SW480 (cell line): ENCODE measurements at regions not wholly inside any gene's neighbourhood (a gene's known extent, or its start where the extent isn't known, plus 50 kb on each side); places are given as distances from the start of the nearest gene placed in this dataset.
"Not testable (repeated sequence)": the region's sequence is repeated elsewhere in the genome, so short reads cannot be mapped to it uniquely, and the experiment has no call there.

ENCODE experiments used
- DNase-seq: peaks from one replicate; pipeline ENCODE4 v3.0.0-alpha.2; 2016; ENCODE audit warnings: low spot score

- no peak for DNase-seq
Observed at GRCh38 chr5:130724658-130725057, 440.4 kb downstream of the HINT1 start.

- DNase-seq: peak; percentile 70
Observed at GRCh38 chr5:130720355-130720754, 444.7 kb downstream of the HINT1 start.

DNA sequence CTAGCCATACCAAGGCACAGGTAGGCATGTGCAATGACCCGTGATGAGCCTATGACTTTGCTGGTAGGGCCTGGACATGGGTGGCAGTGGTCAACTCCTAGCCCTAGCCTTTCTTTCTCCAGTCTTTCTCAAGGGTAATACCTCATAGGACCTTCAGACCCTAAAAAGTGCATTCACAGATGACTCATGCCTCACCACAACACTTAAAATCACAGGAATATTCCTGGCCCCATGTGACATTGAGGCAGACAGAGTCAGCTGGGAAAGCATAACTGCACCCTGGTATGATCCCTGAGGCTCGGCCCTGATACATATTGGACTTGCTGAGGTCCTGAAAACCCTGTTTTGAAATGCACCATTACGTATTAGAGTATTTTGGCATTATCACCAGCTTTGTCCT lies 449.5 kb downstream of the HINT1 start:
- DNase-seq: peak; percentile 28

GRCh38 chr5:130714200-130714599 lies 450.9 kb downstream of the HINT1 start:
- DNase-seq: peak; percentile 92

DNA sequence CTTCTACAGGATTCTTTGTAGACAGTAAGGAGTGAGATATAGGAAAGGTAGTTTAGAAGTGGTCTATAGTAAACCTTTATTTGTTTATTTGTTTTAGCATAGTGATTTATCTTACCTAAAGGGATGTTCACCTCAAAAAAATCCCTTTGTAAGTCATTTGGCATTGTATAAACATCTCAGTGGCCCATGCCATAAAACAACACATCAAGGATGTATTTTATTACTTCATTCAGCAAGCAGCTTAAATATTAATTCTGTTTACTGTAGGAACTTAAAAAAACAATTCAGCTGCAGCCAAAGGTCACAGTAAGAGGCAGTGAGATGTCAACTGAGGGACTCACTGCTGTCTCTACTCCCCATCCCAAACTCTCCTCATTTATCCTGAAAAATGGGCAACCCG lies 452.7 kb downstream of the HINT1 start:
- peak; percentile 26 for DNase-seq

DNA sequence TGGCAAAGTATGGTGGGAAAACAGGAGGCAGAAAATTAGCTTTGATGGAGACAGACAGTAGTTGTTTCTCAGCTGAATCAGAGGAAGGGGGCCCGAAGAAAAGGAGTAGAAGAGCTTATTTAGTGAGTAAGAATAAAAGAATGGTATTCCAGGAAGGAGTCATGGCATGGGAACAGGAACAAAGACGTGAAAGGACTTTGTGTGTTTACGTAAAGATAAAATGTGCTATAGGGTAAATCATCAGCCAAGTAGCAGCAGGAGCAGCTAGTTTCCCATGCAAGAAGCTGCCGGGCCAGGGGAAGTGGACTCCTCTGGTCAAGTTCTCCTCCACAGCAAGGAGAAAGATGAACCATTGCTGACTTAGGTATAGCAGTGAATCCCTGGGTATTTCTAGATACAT lies 454.5 kb downstream of the HINT1 start:
- DNase-seq: no peak

- no peak for DNase-seq
Observed at GRCh38 chr5:130708754-130709153, 456.3 kb downstream of the HINT1 start.

GRCh38 chr5:130706696-130707095 lies 458.4 kb downstream of the HINT1 start:
- no peak for DNase-seq

- DNase-seq: no peak
Observed at GRCh38 chr5:130705368-130705767, 459.7 kb downstream of the HINT1 start.

DNA sequence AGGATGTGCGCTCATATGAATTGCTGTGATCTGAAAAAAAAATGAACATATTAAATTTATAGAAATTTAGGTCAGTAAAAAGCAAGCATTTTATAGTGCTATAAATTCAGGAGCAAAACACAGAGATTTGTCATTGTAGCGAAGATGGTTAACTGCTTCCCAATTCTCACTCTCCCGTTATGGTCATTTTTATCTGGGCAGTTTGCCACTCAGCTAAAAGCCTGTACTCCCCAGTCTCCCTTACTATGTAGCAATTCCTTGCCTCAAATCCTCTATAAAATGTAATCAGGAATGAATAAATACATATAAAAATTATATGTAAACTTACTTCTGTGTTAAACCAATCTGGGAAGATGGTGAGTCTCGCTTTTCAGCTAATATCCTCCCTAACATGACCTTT lies 471.5 kb downstream of the HINT1 start:
- DNase-seq: no peak

DNA sequence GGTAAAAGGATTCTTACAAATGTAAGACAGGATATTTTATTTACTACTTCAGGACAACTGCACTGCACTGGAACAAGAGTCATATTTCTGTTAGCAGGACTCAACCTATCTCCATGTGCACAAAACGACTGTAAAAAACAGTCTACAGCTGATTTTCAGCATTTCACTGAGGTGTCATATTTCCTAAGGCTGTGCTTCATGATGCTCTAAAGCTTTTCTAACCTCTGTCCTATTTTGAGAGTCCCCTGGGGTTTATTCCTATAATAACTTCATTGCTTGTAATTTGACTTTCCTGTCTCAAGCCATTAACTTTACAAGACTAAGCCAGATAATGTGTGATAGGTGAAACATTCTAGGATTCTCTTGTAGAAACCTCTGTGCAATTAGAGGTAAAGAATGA lies 472.3 kb downstream of the HINT1 start:
- DNase-seq: no peak

DNA sequence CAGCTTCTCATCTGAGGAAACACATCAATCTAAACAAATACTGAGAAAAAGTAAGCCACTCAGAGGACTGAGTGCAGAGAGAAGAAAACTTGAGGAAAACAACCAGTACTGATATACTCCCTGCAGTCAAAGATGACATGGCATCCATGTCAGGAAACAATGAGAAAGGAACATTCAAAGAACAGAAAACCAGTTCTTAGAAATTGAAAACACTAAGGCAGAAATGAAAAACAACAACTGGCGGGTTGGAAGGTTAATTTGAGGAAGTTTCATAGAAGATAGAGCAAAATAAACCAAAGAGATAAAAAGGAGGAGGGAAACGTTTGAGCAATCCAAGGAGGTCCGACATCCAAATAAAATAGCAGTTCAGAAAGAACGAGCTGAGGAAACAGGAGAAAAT lies 475.2 kb downstream of the HINT1 start:
- no peak for DNase-seq

DNA sequence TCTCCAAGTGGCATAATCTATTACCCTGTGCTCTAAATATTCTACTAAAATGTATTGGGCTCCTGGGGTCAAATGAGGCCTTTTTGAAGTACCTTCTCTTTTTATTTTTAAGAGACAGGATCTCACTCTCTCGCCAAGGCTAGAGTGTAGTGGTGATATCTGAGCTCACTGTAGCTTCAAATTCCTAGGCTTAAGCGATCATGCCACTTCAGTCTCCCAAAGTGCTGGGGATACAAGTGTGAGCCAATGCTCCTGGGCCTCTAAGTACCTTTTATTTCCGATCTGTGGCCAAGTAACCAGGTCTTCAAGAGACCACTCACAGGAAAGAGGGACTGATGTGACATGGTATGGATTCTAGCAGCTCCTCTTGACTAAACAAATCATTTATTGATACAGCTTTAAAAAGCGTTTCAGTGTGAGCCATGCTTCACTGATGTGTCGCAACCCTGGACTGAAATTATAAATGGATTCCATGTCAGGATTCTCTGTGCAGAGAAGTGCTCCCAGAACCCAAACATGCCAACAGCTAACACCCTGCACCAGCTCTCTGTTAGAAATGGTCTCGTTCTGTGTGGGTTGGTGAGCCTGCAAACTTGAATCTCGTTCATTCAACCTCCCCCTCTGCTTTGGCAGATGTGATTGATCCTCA lies 477.8 kb downstream of the HINT1 start:
- DNase-seq: no peak

GRCh38 chr5:130678637-130679036 lies 486.4 kb downstream of the HINT1 start:
- no peak for DNase-seq

DNA sequence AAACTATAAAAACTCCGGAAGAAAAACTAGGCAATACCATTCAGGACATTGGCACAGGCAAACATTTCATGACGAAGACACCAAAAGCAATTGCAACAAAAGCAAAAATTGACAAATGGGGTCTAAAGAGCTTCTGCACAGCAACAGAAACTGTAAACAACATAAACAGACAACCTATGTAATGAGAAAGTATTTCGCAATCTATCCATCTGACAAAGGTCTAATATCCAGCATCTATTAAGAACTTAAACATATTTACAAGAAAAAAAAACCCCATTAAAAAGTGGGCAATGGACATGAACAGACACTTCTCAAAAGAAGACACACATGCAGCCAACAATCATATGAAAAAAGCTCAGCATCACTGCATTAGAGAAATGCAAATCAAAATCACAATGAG lies 498.6 kb downstream of the HINT1 start:
- DNase-seq: no peak

DNA sequence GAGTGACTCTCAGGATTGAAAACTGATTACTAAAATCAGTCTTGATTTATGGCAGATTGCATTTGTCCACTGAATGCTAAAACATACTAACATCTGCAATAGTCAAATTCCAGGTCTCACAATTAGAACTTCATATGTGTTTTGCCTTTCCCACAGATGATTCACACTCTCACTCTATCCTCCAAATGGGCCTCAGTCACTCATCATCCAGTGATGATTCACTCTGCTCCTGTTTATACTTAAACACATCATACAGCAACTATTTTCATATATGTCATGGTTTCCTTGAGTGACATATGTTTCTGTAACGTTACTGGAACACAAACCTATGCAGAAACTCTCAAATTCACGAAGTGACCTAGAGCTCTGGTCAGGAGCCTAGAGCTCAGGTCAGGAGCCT lies 512.9 kb downstream of the HINT1 start:
- peak; percentile 35 for DNase-seq

DNA sequence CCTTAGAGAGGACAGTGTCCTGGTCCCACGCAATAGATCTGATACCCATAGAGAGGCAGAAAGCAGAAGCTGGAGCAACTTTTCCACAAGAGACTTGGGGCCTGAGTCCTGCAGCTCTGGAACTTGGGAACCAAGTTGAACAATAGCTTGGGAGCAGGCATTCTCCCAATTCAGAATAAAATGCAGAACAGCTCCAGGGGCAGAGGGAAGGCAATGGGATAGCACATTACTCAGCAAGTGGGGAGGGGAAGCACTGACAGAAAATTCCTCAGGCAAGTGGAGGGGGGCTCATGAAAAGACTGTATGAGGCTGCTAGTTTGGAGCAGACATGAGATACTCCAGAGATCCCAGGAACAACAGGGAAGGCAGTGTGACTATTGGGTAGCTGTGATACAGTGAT lies 513.6 kb downstream of the HINT1 start:
- no peak for DNase-seq

GRCh38 chr5:130643321-130643720 lies 521.7 kb downstream of the HINT1 start:
- no peak for DNase-seq

- DNase-seq: no peak
Observed at GRCh38 chr5:130642461-130642860, 522.6 kb downstream of the HINT1 start.

DNA sequence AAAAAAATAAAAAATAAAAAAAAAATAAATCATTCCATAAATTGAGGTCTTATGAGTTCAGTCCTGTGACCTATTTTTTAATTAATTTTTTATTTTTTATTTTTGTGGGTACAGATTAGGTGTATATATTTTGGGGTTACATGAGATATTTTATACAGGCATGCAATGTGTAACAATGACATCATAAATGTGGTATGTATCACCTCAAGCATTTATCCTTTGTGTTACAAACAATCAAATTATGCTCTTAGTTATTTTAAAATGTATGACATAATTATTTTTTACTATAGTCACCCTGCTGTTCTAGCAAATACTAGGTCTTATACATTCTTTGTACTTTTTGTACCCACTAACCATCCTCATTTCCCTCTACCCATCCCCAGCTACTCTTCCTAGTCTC lies 537.9 kb downstream of the HINT1 start:
- no peak for DNase-seq

DNA sequence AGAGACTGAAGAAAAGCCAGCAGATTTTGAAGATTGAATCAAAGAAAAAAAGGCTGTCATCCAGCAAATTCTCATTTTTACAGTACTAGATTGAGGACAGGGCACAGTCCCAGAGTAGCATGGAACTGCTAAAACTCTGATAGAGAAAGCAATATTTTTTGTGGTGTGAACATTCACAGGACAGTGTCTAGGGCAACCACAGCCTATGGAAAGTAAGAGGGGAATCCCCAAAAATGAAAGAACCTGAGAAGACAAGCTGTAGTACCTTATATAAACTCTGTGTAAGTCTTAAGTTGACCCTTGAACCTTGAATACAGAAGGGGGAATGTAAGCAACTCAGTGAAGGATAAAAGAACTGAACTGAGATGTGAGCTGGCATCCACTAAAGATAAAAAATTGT lies 540.3 kb downstream of the HINT1 start:
- no peak for DNase-seq

GRCh38 chr5:130616161-130616560 lies 548.9 kb downstream of the HINT1 start:
- DNase-seq: no peak

DNA sequence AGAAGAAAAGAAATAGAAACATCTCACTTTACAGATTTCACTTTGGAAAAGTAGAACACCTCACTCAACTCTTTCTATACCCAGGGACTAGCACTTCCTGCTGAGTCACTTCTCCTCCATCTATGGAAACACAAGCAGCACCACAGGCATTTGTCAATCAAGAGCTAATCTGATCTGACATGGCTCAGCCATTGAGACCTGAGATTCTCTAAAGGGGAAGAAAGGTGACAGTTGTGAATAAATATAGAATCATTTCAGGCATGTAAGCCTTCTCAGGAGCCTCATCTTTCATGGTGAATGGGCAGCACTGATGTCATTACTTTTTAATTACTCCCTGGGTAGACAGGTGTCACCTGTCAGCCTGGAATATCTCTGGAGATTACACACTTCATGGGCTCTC lies 559.8 kb downstream of the HINT1 start:
- DNase-seq: peak; percentile 10

- DNase-seq: not testable (repeated sequence)
Observed at GRCh38 chr5:130596647-130597046, 568.4 kb downstream of the HINT1 start.

GRCh38 chr5:130580264-130580663 lies 584.8 kb downstream of the HINT1 start:
- no peak for DNase-seq
